ENCODE measurements at regions not wholly inside any gene's neighbourhood (a gene's known extent, or its start where the extent isn't known, plus 50 kb on each side); places are given as distances from the start of the nearest gene placed in this dataset.
A peak's percentile ranks its signal among the peaks of the same experiment; 100 is the strongest.

DNA sequence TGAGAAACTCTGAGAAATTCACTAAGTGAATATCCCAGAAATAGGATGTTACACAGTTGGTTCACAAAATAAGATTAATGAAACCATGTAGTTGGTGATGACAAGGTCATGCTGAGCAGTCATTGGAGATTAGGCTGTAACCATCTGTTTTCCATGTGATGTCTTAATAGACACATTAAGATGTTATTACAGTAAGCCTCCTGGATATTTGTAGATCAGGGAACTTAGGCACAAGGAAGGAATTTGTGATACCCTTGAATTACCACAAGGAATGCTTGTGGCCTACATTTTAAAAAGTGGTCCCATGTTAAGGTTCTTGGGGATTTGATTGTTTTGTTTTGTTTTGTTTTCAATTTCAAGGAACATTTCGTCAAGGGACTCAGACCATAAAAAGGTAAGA, 185.6 kb upstream of the BANK1 start:
- TF ChIP-seq, protein P1, sequence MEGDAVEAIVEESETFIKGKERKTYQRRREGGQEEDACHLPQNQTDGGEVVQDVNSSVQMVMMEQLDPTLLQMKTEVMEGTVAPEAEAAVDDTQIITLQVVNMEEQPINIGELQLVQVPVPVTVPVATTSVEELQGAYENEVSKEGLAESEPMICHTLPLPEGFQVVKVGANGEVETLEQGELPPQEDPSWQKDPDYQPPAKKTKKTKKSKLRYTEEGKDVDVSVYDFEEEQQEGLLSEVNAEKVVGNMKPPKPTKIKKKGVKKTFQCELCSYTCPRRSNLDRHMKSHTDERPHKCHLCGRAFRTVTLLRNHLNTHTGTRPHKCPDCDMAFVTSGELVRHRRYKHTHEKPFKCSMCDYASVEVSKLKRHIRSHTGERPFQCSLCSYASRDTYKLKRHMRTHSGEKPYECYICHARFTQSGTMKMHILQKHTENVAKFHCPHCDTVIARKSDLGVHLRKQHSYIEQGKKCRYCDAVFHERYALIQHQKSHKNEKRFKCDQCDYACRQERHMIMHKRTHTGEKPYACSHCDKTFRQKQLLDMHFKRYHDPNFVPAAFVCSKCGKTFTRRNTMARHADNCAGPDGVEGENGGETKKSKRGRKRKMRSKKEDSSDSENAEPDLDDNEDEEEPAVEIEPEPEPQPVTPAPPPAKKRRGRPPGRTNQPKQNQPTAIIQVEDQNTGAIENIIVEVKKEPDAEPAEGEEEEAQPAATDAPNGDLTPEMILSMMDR (IDR thresholded peaks at IDR 0.05): no peak

DNA sequence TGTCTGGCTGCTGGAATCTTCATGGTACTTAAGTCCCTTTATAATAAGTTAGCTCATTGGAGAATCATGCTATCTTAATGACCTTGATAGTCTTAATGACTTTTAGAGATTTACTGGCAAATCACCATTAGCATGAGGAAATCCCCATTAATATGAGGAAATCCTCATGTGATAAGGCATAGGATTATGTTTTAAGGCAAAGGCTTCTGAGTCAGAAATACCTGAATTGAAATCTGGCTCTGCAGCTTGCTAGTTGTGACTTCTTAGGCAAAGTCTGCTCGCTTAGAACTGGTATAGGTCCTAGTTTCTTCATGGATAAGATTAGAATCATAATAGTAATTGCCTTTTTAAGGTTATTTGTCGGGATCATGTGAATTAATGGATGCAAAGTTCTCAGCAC, 190.2 kb upstream of the BANK1 start:
- H3K4me3 ChIP-seq: no peak overlapping the region
- no peaks in the 10 kb centered on the region for H3K9me3 ChIP-seq
- DNase-seq: no peak
- no peak for ATAC-seq
- H3K36me3 ChIP-seq (ENCODE audit: low read depth): no peaks in the 10 kb centered on the region
- intact Hi-C loops (cut with DNase I, micrococcal nuclease): no loop called here
- H3K4me1 ChIP-seq (ENCODE audit: low read depth): no peaks in the 10 kb centered on the region
- TF ChIP-seq, protein P1 (IDR thresholded peaks at IDR 0.05): no peak

More for the DNA sequence above, 185.6 kb upstream of the BANK1 start:
- Histone ChIP-seq H3K4me3 (no peak overlapping the region), H3K4me1 (ENCODE audit: low read depth) (no peaks in the 10 kb centered on the region), H3K9me3 (no peaks in the 10 kb centered on the region), H3K36me3 (ENCODE audit: low read depth) (no peaks in the 10 kb centered on the region)
- no peak for ATAC-seq
- no peak for DNase-seq
- intact Hi-C loops (cut with DNase I, micrococcal nuclease): no loop called here

DNA sequence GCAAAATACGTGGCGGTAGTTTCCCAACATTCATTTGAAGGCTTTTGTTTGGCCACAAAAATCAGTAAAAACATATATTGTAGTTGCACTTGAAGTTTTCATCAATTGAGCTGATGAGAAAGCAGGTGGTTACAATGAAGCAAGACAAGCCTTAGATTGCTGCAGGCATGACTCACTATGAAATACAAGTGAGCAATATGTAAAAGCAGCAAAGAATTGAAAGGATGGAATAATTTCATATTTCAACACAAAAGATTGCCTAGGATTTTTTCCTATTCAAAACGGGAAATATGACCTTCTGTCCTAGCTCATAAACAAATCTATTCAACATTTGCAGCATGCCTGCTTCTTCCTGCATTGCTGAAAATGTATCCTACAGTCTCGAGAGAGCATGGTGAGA, 190.9 kb upstream of the BANK1 start:
- no peak for ATAC-seq
- Histone ChIP-seq H3K4me3 (no peak overlapping the region), H3K4me1 (ENCODE audit: low read depth) (no peaks in the 10 kb centered on the region), H3K9me3 (no peaks in the 10 kb centered on the region), H3K36me3 (ENCODE audit: low read depth) (no peaks in the 10 kb centered on the region)
- DNase-seq: no peak
- intact Hi-C loops (cut with DNase I, micrococcal nuclease): no loop called here
- TF ChIP-seq, protein P1 (IDR thresholded peaks at IDR 0.05): no peak

DNA sequence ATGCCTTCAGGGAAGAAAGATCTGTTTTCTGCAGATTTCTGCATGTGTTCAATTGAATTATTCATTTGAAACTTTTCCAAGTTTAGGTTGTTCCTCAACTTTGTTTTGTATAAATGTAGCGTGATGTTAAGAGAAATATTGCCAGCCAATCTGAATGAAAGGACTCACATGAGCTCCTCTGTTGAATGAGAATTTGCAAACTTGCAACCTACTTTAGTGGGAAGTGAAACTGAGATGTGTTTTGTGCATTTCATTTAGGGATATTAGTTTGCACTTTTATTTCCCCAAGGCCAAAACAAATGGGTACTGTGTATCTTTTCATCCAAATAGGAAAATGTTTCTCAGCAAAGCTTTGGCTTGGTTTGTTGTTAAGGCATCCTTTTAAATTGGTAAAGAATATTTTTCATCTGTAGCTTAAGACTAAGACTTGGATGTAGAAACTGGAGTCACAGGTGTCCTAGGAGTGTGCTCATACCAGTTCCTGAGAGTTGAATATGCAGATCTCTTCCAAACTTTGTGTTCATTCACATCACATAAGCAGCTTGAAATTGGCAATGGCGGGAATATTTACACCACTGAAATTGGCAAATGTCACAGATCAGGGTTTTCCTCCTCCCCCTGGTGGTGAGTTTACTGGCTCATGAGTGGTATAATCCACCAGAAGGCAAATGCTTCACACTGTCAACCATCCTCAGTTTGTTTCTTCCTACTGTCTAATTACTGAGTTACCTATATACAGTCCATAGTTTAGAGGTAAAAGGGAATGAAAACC, 193.6 kb upstream of the BANK1 start:
- ATAC-seq (no peak), DNase-seq (peak in 1 of 3 donors; percentile 28)
- H3K4me1 ChIP-seq (ENCODE audit: low read depth): no peaks in the 10 kb centered on the region
- no peak overlapping the region for H3K4me3 ChIP-seq
- H3K9me3 ChIP-seq: no peaks in the 10 kb centered on the region
- TF ChIP-seq, protein P1 (IDR thresholded peaks at IDR 0.05): no peak
- no peaks in the 10 kb centered on the region for H3K36me3 ChIP-seq (ENCODE audit: low read depth)
- intact Hi-C loops (cut with DNase I, micrococcal nuclease): no loop called here

DNA sequence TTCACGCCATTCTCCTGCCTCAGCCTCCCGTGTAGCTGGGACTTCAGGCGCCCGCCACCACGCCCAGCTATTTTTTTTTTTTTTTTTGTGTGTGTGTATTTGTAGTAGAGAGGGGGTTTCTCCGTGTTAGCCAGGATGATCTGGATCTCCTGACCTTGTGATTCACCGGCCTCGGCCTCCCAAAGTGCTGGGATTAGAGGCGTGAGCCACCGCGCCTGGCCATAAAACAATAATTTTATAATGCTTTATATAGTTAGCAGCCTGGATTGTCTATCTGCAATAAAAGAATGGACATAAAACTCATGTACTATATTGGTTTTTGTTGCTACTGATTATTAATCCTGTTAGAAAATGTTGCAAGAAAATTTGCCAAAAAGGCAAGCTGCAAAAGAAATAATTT, 195.9 kb upstream of the BANK1 start:
- DNase-seq: peak; percentile 59 to 71 (median 66)
- H3K4me1 ChIP-seq (ENCODE audit: low read depth): no peaks in the 10 kb centered on the region
- no peaks in the 10 kb centered on the region for H3K36me3 ChIP-seq (ENCODE audit: low read depth)
- intact Hi-C loops (cut with DNase I, micrococcal nuclease): no loop called here
- peak; percentile 86 for ATAC-seq
- no peak overlapping the region for H3K4me3 ChIP-seq
- TF ChIP-seq, protein P1 (IDR thresholded peaks at IDR 0.05): no peak
- H3K9me3 ChIP-seq: no peaks in the 10 kb centered on the region

Measured in mucosa of descending colon (tissue), 3 donors.